ENCODE measurements at regions not wholly inside any gene's neighbourhood (a gene's known extent, or its start where the extent isn't known, plus 50 kb on each side); places are given as distances from the start of the nearest gene placed in this dataset.

- no peak for DNase-seq (ENCODE audit: low spot score)
Measured at GRCh38 chr2:6626401-6627012, 239.2 kb downstream of the CMPK2 start.

GRCh38 chr2:6627316-6627715, 238.4 kb downstream of the CMPK2 start:
- no peak for DNase-seq (ENCODE audit: low spot score)

- DNase-seq (ENCODE audit: low spot score): no peak
Measured at GRCh38 chr2:6630209-6630608, 235.5 kb downstream of the CMPK2 start.

- DNase-seq (ENCODE audit: low spot score): no peak
Measured at GRCh38 chr2:6635296-6635695, 230.4 kb downstream of the CMPK2 start.

- no peak for DNase-seq (ENCODE audit: low spot score)
Measured at GRCh38 chr2:6637330-6637729, 228.4 kb downstream of the CMPK2 start.

- no peak for DNase-seq (ENCODE audit: low spot score)
Measured at GRCh38 chr2:6639929-6640620, 225.6 kb downstream of the CMPK2 start.

GRCh38 chr2:6640621-6641015, 225.1 kb downstream of the CMPK2 start:
- DNase-seq (ENCODE audit: low spot score): no peak

GRCh38 chr2:6641956-6642355, 223.8 kb downstream of the CMPK2 start:
- peak; percentile 57 for DNase-seq (ENCODE audit: low spot score)

GRCh38 chr2:6644261-6644660, 221.4 kb downstream of the CMPK2 start:
- DNase-seq (ENCODE audit: low spot score): no peak

- no peak for DNase-seq (ENCODE audit: low spot score)
Measured at GRCh38 chr2:6645004-6645403, 220.7 kb downstream of the CMPK2 start.

- DNase-seq (ENCODE audit: low spot score): no peak
Measured at GRCh38 chr2:6645672-6646071, 220.0 kb downstream of the CMPK2 start.

- no peak for DNase-seq (ENCODE audit: low spot score)
Measured at GRCh38 chr2:6647046-6647445, 218.7 kb downstream of the CMPK2 start.

- peak; percentile 60 for DNase-seq (ENCODE audit: low spot score)
Measured at GRCh38 chr2:6648596-6649247, 217.0 kb downstream of the CMPK2 start.

- DNase-seq (ENCODE audit: low spot score): peak; percentile 80
Measured at GRCh38 chr2:6650311-6650710, 215.4 kb downstream of the CMPK2 start.

GRCh38 chr2:6652251-6652650, 213.5 kb downstream of the CMPK2 start:
- no peak for DNase-seq (ENCODE audit: low spot score)

- DNase-seq (ENCODE audit: low spot score): no peak
Measured at GRCh38 chr2:6653281-6653750, 212.4 kb downstream of the CMPK2 start.

- DNase-seq (ENCODE audit: low spot score): no peak
Measured at GRCh38 chr2:6654279-6654678, 211.4 kb downstream of the CMPK2 start.

GRCh38 chr2:6656633-6657032, 209.1 kb downstream of the CMPK2 start:
- no peak for DNase-seq (ENCODE audit: low spot score)

GRCh38 chr2:6657136-6657535, 208.6 kb downstream of the CMPK2 start:
- no peak for DNase-seq (ENCODE audit: low spot score)

GRCh38 chr2:6657855-6658254, 207.9 kb downstream of the CMPK2 start:
- no peak for DNase-seq (ENCODE audit: low spot score)

GRCh38 chr2:6664332-6665061, 201.2 kb downstream of the CMPK2 start:
- no peak for DNase-seq (ENCODE audit: low spot score)
